EH (cell line): ENCODE measurements at regions not wholly inside any gene's neighbourhood (a gene's known extent, or its start where the extent isn't known, plus 50 kb on each side); places are given as distances from the start of the nearest gene placed in this dataset.
"Not testable (repeated sequence)": the region's sequence is repeated elsewhere in the genome, so short reads cannot be mapped to it uniquely, and the experiment has no call there.

Source experiments
- DNase-seq: peaks from one replicate; pipeline ENCODE4 v3.0.0-alpha.2; 2015; ENCODE audit warnings: low read depth

DNA sequence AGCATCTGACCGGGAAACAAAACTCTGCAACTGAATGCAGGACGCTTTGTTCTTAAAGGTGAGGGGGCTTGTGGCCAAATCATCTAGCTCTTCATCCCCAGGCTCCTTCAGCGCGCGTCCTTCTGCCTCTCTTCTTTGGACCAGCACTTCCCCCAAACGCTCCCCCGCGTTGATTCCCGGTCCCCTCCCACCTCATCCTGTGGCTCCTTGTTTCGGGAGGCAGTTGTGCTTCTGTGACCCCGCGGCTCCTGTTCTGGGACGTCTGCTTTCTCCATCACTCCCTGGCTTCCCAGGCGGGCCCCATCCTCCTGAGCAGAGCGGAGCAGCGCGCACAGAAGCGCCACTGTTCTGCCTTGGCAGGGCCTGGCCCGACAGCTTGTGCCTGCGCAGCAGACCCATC lies 109.7 kb upstream of the ZNG1E start:
- DNase-seq: not testable (repeated sequence)

DNA sequence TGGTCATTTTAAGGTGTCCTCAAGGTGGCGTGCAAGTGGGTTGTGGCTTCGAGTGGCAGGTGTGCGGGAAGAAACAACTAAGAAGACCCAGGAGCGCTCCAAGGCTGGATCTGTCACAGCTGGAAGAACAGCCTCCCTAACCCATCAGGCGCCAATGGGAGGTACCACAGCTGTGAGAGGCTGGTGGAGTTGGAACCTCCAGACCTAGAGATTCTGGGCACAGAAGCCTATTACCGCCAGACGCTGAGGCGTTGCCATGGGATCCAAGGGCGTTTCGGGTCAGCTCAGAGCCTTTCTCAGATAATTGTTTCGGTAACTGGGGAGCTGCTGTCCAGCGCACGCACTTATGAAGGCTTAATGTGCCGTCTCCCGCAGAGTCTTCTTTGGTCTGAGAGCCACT lies 156.7 kb upstream of the ZNG1E start:
- not testable (repeated sequence) for DNase-seq

GRCh38 chr9:65514465-65514864 lies 161.3 kb upstream of the ZNG1E start:
- DNase-seq: not testable (repeated sequence)

- not testable (repeated sequence) for DNase-seq
Observed at GRCh38 chr9:65507897-65508296, 167.8 kb upstream of the ZNG1E start.

DNA sequence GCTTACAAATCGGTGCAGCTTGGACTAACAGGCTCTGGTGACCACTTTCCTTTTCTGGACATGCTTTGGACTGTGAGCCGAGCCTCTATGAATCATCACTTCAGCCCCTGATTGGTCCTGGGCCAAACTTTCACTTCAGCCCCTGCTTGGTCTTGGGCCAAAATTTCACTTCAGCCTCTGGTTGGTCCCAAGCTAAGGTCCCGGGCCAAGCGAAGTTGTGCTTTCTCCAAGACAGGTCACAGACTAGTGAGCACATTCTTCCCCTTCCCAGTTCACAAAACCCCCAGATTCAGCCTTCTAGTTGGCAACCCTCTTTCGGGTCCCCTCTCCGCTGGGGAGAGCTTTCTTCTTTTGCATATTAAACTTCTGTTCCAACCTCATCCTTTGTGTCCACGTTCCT lies 171.0 kb upstream of the ZNG1E start:
- not testable (repeated sequence) for DNase-seq

DNA sequence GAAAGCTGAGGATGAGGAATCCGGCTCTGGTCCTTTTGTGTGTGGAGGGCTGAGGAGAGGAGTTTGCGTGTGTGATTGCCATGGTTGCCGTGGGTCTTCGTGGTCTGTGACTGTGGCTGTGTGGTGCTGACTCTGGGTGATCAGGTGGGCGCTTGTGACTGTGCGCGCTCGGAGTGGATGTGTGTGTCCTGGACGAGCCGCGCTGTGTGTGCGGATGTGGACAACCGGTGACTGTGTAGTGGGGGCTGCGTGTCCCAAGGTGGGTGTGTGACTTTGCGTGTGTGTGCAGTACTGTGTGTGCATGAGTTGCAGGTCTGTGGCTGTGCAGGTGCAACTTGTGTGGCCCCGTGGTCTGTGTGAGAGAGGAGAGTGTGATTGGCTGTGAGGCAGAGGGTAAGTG lies 172.0 kb upstream of the ZNG1E start:
- DNase-seq: not testable (repeated sequence)

DNA sequence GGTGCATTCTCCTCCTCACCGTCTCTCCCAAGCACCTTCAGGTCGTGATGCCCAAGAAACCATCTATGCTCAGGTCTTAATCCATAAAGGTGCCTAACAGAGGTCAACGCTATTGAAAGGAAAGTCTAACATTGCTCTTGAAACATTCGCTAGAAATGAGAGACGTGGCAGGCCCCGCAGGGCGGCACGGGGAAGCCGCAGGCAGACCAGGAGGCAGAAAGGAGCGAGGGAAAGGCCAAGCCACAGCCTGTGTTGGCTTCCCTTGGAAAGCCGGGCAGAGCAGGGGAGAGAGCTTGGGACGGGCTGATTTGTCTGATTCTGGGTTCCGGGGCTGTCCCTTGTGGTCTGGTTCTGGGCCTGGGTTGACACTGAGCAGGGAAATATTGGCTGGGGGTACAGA lies 192.8 kb upstream of the ZNG1E start:
- DNase-seq: not testable (repeated sequence)

- DNase-seq: not testable (repeated sequence)
Observed at GRCh38 chr9:65481291-65481690, 194.4 kb upstream of the ZNG1E start.

DNA sequence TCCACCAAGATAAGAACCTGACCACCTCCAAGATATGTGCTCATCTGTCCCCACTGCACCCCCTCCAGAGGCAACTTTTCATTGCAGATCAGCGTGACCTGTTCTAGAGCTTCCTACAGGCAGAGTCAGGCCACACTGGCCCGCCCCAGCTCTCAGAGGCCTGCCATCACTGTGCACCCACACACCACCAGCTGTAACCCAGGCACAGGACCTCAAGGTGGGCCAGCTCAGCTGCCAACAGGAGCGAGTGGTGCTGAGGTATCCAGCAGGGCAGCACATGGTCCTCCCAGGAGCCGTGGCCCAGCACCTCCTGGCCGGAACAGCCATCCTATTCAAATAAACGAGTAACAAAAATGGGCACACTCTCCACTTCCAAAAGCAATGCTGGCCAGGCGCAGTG lies 189.9 kb upstream of the FOXD4L5 start:
- DNase-seq: not testable (repeated sequence)

DNA sequence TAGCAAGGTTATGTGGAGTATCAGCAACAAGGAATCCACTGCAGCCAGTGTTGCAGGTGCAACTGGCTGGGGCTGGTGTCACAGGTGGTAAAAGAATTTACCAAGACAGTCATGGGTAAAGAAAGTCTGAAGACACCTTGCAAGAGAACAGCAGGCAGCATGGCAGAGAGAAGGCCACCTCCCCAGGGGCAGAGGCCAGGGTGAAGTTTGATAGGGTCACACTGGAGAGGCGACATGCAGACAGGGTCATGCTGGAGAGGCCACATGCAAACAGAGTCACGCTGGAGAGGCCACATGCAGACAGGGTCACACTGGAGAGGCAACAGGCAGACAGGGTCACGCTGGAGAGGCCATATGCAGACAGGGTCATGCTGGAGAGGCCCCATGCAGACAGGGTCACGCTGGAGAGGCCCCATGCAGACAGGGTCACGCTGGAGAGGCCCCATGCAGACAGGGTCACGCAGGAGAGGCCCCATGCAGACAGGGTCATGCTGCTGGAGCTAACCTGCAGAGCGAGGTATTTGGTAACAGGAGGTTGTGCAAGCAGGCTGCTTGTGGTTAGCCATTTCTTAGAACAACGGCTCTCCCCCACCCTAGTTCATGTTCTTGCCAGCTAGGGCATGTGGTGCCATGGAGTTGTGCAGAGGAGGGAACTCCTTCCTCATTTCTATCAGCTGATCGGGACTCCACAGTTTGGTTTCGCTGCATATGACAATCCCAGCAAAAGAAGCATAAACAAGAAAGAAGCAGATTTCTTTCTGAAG lies 188.2 kb upstream of the FOXD4L5 start:
- DNase-seq: not testable (repeated sequence)

GRCh38 chr9:65471106-65471505 lies 186.1 kb upstream of the FOXD4L5 start:
- DNase-seq: not testable (repeated sequence)

DNA sequence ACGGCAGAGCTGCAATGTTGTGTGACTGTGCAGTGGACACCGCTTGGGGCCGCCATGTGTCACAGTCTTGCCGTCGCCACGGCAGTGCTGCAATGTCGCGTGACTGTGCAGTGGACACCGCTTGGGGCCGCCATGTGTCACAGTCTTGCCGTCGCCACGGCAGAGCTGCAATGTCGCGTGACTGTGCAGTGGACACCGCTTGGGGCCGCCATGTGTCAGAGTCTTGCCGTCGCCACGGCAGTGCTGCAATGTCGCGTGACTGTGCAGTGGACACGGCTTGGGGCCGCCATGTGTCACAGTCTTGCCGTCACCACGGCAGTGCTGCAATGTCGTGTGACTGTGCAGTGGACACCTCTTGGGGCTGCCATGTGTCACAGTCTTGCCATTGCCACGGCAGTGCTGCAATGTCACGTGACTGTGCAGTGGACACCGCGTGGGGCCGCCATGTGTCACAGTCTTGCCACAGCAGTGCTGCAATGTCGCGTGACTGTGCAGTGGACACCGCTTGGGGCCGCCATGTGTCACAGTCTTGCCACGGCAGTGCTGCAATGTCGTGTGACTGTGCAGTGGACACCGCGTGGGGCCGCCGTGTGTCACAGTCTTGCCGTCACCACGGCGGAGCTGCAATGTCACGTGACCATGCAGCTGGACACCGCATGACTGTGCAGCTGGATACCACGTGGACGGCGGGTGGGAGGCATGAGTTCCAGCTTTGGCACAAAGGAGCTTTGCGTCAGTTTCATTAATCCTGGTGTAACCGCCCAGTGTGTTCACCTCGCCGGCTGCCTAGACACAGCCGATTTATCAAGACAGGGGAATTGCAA lies 182.1 kb upstream of the FOXD4L5 start:
- DNase-seq: not testable (repeated sequence)

DNA sequence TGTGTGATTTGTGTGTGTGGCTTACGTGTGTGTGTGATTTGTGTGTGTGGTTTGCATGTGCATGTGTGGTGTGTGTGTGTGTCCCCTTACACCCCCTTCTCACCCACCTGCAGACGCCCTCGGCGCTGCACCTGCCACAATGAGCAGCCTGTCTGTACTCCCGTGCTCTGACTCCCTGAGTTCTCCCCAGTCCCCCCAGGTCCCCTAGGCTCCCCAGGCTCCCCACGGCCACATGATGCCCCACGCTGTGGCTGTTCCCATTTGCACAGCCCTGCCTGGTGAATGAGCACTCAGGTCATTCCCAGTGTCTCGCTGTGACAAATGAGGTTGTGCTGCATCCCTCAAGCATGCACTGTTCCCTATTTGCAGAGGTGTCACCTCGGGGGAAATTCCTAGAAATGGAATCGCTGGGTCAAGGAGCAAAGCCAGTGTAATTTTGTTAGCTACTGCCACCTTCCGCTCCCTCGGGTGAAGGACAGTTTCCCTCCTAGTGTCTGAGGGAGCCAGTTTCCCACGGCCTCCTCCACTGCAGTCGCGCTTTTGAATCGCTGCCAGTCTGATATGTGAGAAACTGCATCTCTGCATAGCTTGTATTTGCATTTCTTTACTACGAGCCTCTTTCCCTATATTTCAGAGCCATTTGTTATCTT lies 180.4 kb upstream of the FOXD4L5 start:
- not testable (repeated sequence) for DNase-seq

GRCh38 chr9:65462476-65462875 lies 177.5 kb upstream of the FOXD4L5 start:
- DNase-seq: not testable (repeated sequence)

- DNase-seq: no peak
Observed at GRCh38 chr9:65459756-65460320, 174.8 kb upstream of the FOXD4L5 start.

DNA sequence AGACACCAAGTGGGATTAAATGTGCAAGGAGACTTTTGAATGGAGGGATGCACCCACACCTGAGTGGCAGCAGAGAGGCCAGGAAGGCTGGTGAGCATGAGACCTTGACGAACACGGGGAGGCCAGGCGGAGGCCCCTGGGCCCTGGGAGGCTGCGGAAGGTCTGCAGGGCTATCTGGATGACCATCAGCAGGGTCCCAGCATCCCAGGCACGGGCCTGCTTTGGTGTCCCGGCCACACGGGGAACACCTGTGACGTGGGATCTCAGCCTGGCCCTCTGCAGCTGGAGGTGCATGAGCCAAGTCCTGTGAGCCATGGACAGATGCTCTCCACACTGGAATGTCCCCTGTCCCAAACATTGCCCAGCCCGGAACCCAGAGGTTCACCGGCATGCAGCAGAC lies 174.0 kb upstream of the FOXD4L5 start:
- DNase-seq: no peak

DNA sequence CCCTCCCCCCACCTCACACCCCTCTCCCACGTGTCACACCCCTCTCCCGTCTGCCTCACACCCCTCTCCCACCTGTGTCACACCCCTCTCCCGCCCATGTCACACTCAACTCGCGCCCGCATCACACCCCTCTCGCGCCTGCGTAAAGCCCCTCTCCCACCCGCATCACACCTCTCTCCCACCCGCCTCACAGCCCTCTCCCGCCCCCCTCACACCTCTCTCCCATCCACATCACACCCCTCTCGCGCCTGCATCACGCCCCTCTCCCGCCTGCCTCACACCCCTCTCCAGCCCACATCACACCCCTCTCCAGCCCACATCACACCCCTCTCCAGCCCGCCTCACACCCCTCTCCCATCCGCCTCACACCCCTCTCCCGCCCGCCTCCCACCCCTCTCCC lies 173.5 kb upstream of the FOXD4L5 start:
- DNase-seq: no peak

DNA sequence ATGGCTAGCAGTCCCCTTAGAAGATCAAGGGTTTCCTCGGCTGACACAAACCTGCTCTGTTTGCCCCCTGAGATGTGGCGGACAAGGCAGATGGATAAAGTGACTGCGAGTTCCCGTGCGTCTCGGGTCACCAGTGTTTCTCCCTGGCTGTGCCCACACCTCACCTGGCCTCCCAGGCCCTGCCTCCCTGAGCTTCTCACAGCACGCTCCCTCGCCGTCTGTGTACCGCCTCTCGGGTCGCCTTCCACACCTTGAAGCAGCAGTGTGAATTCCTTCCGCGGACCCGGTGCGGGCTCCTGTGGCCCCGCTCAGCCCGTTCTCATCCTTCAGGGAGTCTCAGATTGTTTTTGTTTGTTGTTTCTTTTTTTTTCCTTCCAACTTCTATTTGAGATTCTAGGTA lies 172.0 kb upstream of the FOXD4L5 start:
- not testable (repeated sequence) for DNase-seq

GRCh38 chr9:65455751-65456647 lies 171.0 kb upstream of the FOXD4L5 start:
- DNase-seq: not testable (repeated sequence)

DNA sequence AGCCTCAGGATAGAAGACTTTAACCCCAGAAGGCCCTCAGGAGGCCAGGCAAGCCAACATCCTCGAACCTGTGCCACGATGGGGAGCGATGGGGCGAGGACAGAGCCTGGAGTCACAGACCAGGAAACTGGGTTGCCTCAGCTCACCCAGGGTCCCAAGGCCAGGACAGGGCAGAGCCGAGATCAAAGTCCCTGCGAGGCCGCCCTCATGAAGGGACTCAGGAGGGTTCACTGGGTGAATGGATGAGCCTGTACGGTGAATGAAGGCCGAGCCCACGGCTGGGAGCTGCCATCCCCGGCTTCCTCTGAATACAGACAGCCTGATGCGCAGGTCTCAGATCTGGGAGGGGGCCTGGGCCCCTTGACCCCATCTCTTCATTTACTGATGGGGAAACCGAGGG lies 170.1 kb upstream of the FOXD4L5 start:
- not testable (repeated sequence) for DNase-seq

GRCh38 chr9:65454666-65455065 lies 169.7 kb upstream of the FOXD4L5 start:
- not testable (repeated sequence) for DNase-seq
